GM12878 (cell line): ENCODE measurements at regions not wholly inside any gene's neighbourhood (a gene's known extent, or its start where the extent isn't known, plus 50 kb on each side); places are given as distances from the start of the nearest gene placed in this dataset.

ENCODE experiments used
- ATAC-seq: fragments of 200-7000 bp; cut with Tn5 transposase; 3 replicates; pipeline ENCODE4 v1.9.1; 2020; ENCODE audit warnings: mild to moderate bottlenecking, moderate library complexity
- BruUV-seq: library from RNA; stranded (reverse); fragments of 400-500 nt; replicated peaks from 2 replicates; lab custom pipeline; 2021; lab: Mats Ljungman, UMichigan
- CTCF ChIA-PET: fragments of 300-600 bp; sonication (Branson Sonifier 250); formaldehyde crosslinking; extraction: SDS; loops from one replicate; lab custom pipeline; 2021; ENCODE audit warnings: inconsistent platforms; lab: Yijun Ruan, JAX
- POLR2A ChIA-PET: fragments of 350-600 bp; formaldehyde crosslinking; extraction: SDS; loops from one replicate; lab custom pipeline; 2021; ENCODE audit warnings: inconsistent platforms; lab: Charles Lee
- RAD21 ChIA-PET: fragments of 300-600 bp; sonication (Branson Sonifier 250); formaldehyde crosslinking; loops from one replicate; lab custom pipeline; 2023; ENCODE audit warnings: antibody characterized with exemption; ENCODE audit not compliant: unreplicated experiment; lab: Charles Lee
- SMC1A ChIA-PET: fragments of 300-600 bp; sonication (Branson Sonifier 250); formaldehyde crosslinking; loops from one replicate; lab custom pipeline; 2023; ENCODE audit not compliant: unreplicated experiment, uncharacterized antibody; lab: Charles Lee
- DNase-seq: peaks from one replicate; pipeline ENCODE4 v3.0.0-alpha.2; 2011; ENCODE audit warnings: low read depth, low spot score
- FAIRE-seq: peaks from 3 replicates; lab custom pipeline; 2011; peaks lifted over from hg19 to GRCh38; lab: Jason Lieb, UNC
- H2AFZ ChIP-seq: 2 replicates; pipeline ENCODE4 v1.6.0; 2011; ENCODE audit warnings: low read depth, low read length, control low read depth; ENCODE audit not compliant: control insufficient read depth
- H3K27ac ChIP-seq: 2 replicates; pipeline ENCODE4 v1.5.1; 2011; ENCODE audit warnings: control low read depth; ENCODE audit not compliant: control insufficient read depth, insufficient read depth
- H3K27me3 ChIP-seq, 2 experiments: replicated peaks in 1 of 2; 2 replicates each; pipeline versions ENCODE4 v1.6.0 to v1.6.1; 2011; ENCODE audit warnings: low read length in 1 of 2; ENCODE audit not compliant: control insufficient read depth in 2 of 2, insufficient read depth in 2 of 2
- H3K36me3 ChIP-seq, 2 experiments: 2 replicates each; pipeline ENCODE4 v1.5.1; 2011; ENCODE audit warnings: low read length in 1 of 2; ENCODE audit not compliant: control insufficient read depth in 2 of 2, insufficient read depth in 2 of 2
- H3K4me1 ChIP-seq: 2 replicates; pipeline ENCODE4 v1.6.1; 2011; ENCODE audit warnings: mild to moderate bottlenecking, low read length, moderate library complexity, mixed read lengths; ENCODE audit not compliant: control insufficient read depth, insufficient read depth
- H3K4me2 ChIP-seq: 2 replicates; pipeline ENCODE4 v1.6.0; 2011; ENCODE audit warnings: control low read depth; ENCODE audit not compliant: control insufficient read depth, insufficient read depth
- H3K4me3 ChIP-seq: fragments of 200-600 bp; sonication (generic); 2 replicates; pipeline ENCODE4 v1.5.1; 2016
- H3K79me2 ChIP-seq: 2 replicates; pipeline ENCODE4 v1.6.0; 2011; ENCODE audit warnings: low read length; ENCODE audit not compliant: control insufficient read depth, insufficient read depth
- H3K9ac ChIP-seq: 2 replicates; pipeline ENCODE4 v1.8.0; 2011; ENCODE audit warnings: low read length, control low read depth, mixed read lengths; ENCODE audit not compliant: control insufficient read depth, insufficient read depth
- H3K9me3 ChIP-seq: replicated peaks from 3 replicates; pipeline ENCODE4 v1.5.1; 2011; ENCODE audit warnings: mild to moderate bottlenecking, low read length; ENCODE audit not compliant: control insufficient read depth, insufficient read depth
- H4K20me1 ChIP-seq: 2 replicates; pipeline ENCODE4 v1.6.0; 2011; ENCODE audit not compliant: control insufficient read depth, insufficient read depth
- CHD4 ChIP-seq: fragments of 200-600 bp; sonication (generic); IDR thresholded peaks from 2 replicates; pipeline ENCODE4 v1.6.1; 2016; ENCODE audit warnings: mild to moderate bottlenecking
- E2F4 ChIP-seq: IDR thresholded peaks from 2 replicates; pipeline ENCODE4 v1.6.1; 2012; ENCODE audit warnings: low read depth, low read length, improper control_type of control experiment
- POLR2AphosphoS5 ChIP-seq: IDR thresholded peaks from 2 replicates; pipeline ENCODE4 v1.6.1; 2011; ENCODE audit warnings: mild to moderate bottlenecking, low read length, inconsistent platforms
- SMARCA5 ChIP-seq: fragments of 450-650 bp; IDR thresholded peaks from 2 replicates; pipeline ENCODE4 v1.6.1; 2017; ENCODE audit warnings: mild to moderate bottlenecking
- SMC3 ChIP-seq: IDR thresholded peaks from 2 replicates; pipeline ENCODE4 v1.6.1; 2011; ENCODE audit warnings: low read length, improper control_type of control experiment, borderline replicate concordance
- ZBED1 ChIP-seq: IDR thresholded peaks from 2 replicates; pipeline ENCODE4 v1.6.1; 2016; ENCODE audit warnings: borderline replicate concordance
- ZBTB40 ChIP-seq: fragments of 450-650 bp; IDR thresholded peaks from 2 replicates; pipeline ENCODE4 v1.6.1; 2016; ENCODE audit warnings: mild to moderate bottlenecking, moderate library complexity, borderline replicate concordance
- WGBS: methylation state at CpG from one replicate; pipeline ENCODE4 v1.1.6; 2016; ENCODE audit warnings: low lambda C conversion rate; ENCODE audit not compliant: insufficient replicate concordance, insufficient coverage; ENCODE audit errors: missing lambda C conversion rate; 5-methylcytosine and 5-hydroxymethylcytosine counted together
- in situ Hi-C: fragments of 300-500 bp; cut with MboI; formaldehyde crosslinking; loops from 9 replicates; pipeline ENCODE4 v1.14.3; 2018; ENCODE audit warnings: mixed read lengths
- intact Hi-C: fragments of 100-400 bp; cut with micrococcal nuclease; formaldehyde crosslinking; loops from one replicate; pipeline ENCODE4 v1.14.2; 2022; ENCODE audit not compliant: unreplicated experiment

- no peaks in the 10 kb centered on the region for H3K9me3 ChIP-seq
- in situ Hi-C loops = no loop called here
- no TSS peak for BruUV-seq
- SMC1A ChIA-PET = interaction anchor here (2.9 kb wide), 1 partner anchor 51 kb away, joined by 13 read pairs; no protein-coding TSS in a partner anchor
- no peak for ATAC-seq
- H3K27me3 ChIP-seq = no peaks in the 10 kb centered on the region
- 0% methylated on average over 1 of the region's 1 CpG for WGBS
- no peak overlapping the region for H3K4me2 ChIP-seq
- FAIRE-seq = no peak
- TF ChIP-seq POLR2AphosphoS5 (no peak), SMARCA5 (no peak), SMC3 (no peak), ZBED1 (no peak), ZBTB40 (no peak), E2F4 (no peak), CHD4 (no peak)
- no peak overlapping the region for H3K4me3 ChIP-seq
- DNase-seq = no peak
- H3K79me2 ChIP-seq = no peaks in the 10 kb centered on the region
- no peak overlapping the region for H3K27ac ChIP-seq
- no peak overlapping the region for H2AFZ ChIP-seq
- H3K36me3 ChIP-seq = no peaks in the 10 kb centered on the region
- H3K4me1 ChIP-seq = no peaks in the 10 kb centered on the region
- POLR2A ChIA-PET = no interaction called here
- H4K20me1 ChIP-seq = no peaks in the 10 kb centered on the region
- no peak overlapping the region for H3K9ac ChIP-seq
- CTCF ChIA-PET = no interaction called here
- intact Hi-C loops = no loop called here
- RAD21 ChIA-PET = no interaction called here
Measured at GRCh38 chr10:47209466-47209865, 90.5 kb upstream of the GDF10 start.
